ENCODE measurements at regions not wholly inside any gene's neighbourhood (a gene's known extent, or its start where the extent isn't known, plus 50 kb on each side); places are given as distances from the start of the nearest gene placed in this dataset.

- FAIRE-seq, result no peak
Measured at GRCh38 chr14:101196795-101197590, 293.5 kb upstream of the RTL1 start.

- FAIRE-seq, result no peak
Measured at GRCh38 chr14:101197595-101198397, 294.3 kb upstream of the RTL1 start.

GRCh38 chr14:101198398-101199027 is 295.0 kb upstream of the RTL1 start:
- no peak for FAIRE-seq

GRCh38 chr14:101199028-101199770 is 295.7 kb upstream of the RTL1 start:
- FAIRE-seq, result no peak

- no peak for FAIRE-seq
Measured at GRCh38 chr14:101200008-101200649, 296.6 kb upstream of the RTL1 start.

GRCh38 chr14:101200650-101201516 is 297.4 kb upstream of the RTL1 start:
- FAIRE-seq, result no peak

GRCh38 chr14:101201535-101202151 is 298.1 kb upstream of the RTL1 start:
- FAIRE-seq, result no peak

- no peak for FAIRE-seq
Measured at GRCh38 chr14:101202627-101203404, 299.3 kb upstream of the RTL1 start.

- FAIRE-seq, result no peak
Measured at GRCh38 chr14:101206556-101206955, 303.0 kb upstream of the RTL1 start.

- no peak for FAIRE-seq
Measured at GRCh38 chr14:101207041-101207440, 303.5 kb upstream of the RTL1 start.

- no peak for FAIRE-seq
Measured at GRCh38 chr14:101207897-101208296, 304.4 kb upstream of the RTL1 start.

- FAIRE-seq, result no peak
Measured at GRCh38 chr14:101209594-101209993, 306.1 kb upstream of the RTL1 start.

- no peak for FAIRE-seq
Measured at GRCh38 chr14:101215266-101215665, 311.7 kb upstream of the RTL1 start.

- FAIRE-seq, result no peak
Measured at GRCh38 chr14:101215927-101216326, 312.4 kb upstream of the RTL1 start.

- no peak for FAIRE-seq
Measured at GRCh38 chr14:101216366-101217079, 313.0 kb upstream of the RTL1 start.

- no peak for FAIRE-seq
Measured at GRCh38 chr14:101217080-101217463, 313.6 kb upstream of the RTL1 start.

- no peak for FAIRE-seq
Measured at GRCh38 chr14:101217616-101218371, 314.3 kb upstream of the RTL1 start.

GRCh38 chr14:101219896-101220703 is 316.6 kb upstream of the RTL1 start:
- FAIRE-seq, result no peak
